HepG2 (cell line): ENCODE measurements at regions not wholly inside any gene's neighbourhood (a gene's known extent, or its start where the extent isn't known, plus 50 kb on each side); places are given as distances from the start of the nearest gene placed in this dataset.

Source experiments
- AHDC1 ChIP-seq: sonication (generic); formaldehyde crosslinking; IDR thresholded peaks from 2 replicates; pipeline ENCODE4 v1.5.1; 2020; ENCODE audit warnings: mild to moderate bottlenecking, missing genetic modification reagents, borderline replicate concordance
- CREB3 ChIP-seq: sonication (generic); formaldehyde crosslinking; IDR thresholded peaks from 2 replicates; pipeline ENCODE4 v1.5.0; 2020; ENCODE audit warnings: missing genetic modification reagents
- DPF2 ChIP-seq: sonication (generic); formaldehyde crosslinking; IDR thresholded peaks from 2 replicates; pipeline ENCODE4 v1.4.0; 2020; ENCODE audit warnings: mild to moderate bottlenecking, low read depth, missing genetic modification reagents, borderline replicate concordance
- HDAC6 ChIP-seq: fragments of 200-600 bp; sonication (generic); IDR thresholded peaks from 2 replicates; pipeline ENCODE4 v1.7.0; 2017; ENCODE audit warnings: mild to moderate bottlenecking, antibody characterized with exemption, low read length, low read depth
- HMG20A ChIP-seq: IDR thresholded peaks from 2 replicates; pipeline ENCODE4 v1.6.1; 2016; ENCODE audit warnings: borderline replicate concordance
- HNRNPK ChIP-seq: fragments of 200-400 bp; formaldehyde crosslinking; IDR thresholded peaks from 2 replicates; pipeline ENCODE4 v1.6.1; 2018; ENCODE audit warnings: low read length, low read depth, moderate library complexity, mild to moderate bottlenecking; ENCODE audit not compliant: poor library complexity, severe bottlenecking
- HNRNPUL1 ChIP-seq: fragments of 200-400 bp; formaldehyde crosslinking; IDR thresholded peaks from 2 replicates; pipeline ENCODE4 v1.6.1; 2017; ENCODE audit warnings: low read depth, mild to moderate bottlenecking, low read length, moderate library complexity
- NRL ChIP-seq: sonication (generic); formaldehyde crosslinking; IDR thresholded peaks from 2 replicates; pipeline ENCODE4 v1.5.0; 2020; ENCODE audit warnings: missing genetic modification reagents, mild to moderate bottlenecking, moderate library complexity, borderline replicate concordance
- RFX3 ChIP-seq: IDR thresholded peaks from 2 replicates; pipeline ENCODE4 v1.6.1; 2016; ENCODE audit warnings: missing biosample characterization, missing genetic modification reagents
- TBX3 ChIP-seq: fragments of 450-650 bp; IDR thresholded peaks from 2 replicates; pipeline ENCODE4 v1.6.1; 2017; ENCODE audit warnings: antibody characterized with exemption, mild to moderate bottlenecking, inconsistent platforms, borderline replicate concordance
- THRA ChIP-seq: sonication (generic); formaldehyde crosslinking; IDR thresholded peaks from 2 replicates; pipeline ENCODE4 v1.4.0; 2020; ENCODE audit warnings: missing genetic modification reagents, borderline replicate concordance
- ZNF446 ChIP-seq: sonication (generic); formaldehyde crosslinking; IDR thresholded peaks from 2 replicates; pipeline ENCODE4 v1.5.0; 2020; ENCODE audit warnings: mild to moderate bottlenecking, missing genetic modification reagents
- ZNF550 ChIP-seq: sonication (generic); formaldehyde crosslinking; IDR thresholded peaks from 2 replicates; pipeline ENCODE4 v1.4.0; 2020; ENCODE audit warnings: mild to moderate bottlenecking, missing genetic modification reagents, borderline replicate concordance
- ZNF557 ChIP-seq: sonication (generic); formaldehyde crosslinking; IDR thresholded peaks from 2 replicates; pipeline ENCODE4 v1.4.0; 2020; ENCODE audit warnings: missing genetic modification reagents
- ZNF616 ChIP-seq: sonication (generic); formaldehyde crosslinking; IDR thresholded peaks from 2 replicates; pipeline ENCODE4 v1.5.0; 2020; ENCODE audit warnings: low read depth, mild to moderate bottlenecking, missing genetic modification reagents
- TF ChIP-seq, protein P1 (sequence below): sonication (generic); formaldehyde crosslinking; IDR thresholded peaks from 2 replicates; pipeline ENCODE4 v1.4.0; 2020; ENCODE audit warnings: missing genetic modification reagents, borderline replicate concordance

DNA sequence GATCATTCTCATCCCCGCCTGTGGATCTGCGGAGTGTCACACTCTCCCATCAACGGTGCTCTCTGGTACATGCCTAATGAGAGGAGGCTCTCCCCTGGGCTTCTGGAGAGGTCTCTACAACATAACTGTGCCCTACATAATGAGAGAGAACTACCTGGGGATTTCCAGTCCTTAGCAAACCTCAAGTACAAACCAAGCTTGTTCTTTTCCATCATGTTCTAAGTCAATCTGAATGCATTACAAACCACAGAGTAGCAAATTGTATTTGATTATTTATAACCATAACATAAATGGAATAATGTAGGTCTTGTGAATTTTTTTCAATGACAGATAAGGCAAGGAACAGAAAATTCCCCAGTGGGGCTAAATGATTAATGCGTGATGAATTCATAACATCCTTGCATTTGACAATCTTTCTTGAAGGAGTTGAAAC lies 412.4 kb upstream of the NRP1 start (continued):
- TF ChIP-seq AHDC1 (CRISPR knock-in tag) = no peak
- TF ChIP-seq RFX3 = no peak
- no peak for TF ChIP-seq DPF2 (CRISPR knock-in tag)
- TF ChIP-seq HNRNPK = no peak
- no peak for TF ChIP-seq HMG20A (CRISPR knock-in tag)
- TF ChIP-seq ZNF557 (CRISPR knock-in tag) = no peak
- TF ChIP-seq HDAC6 = no peak
- TF ChIP-seq ZNF616 (CRISPR knock-in tag) = no peak
- TF ChIP-seq, protein P1, sequence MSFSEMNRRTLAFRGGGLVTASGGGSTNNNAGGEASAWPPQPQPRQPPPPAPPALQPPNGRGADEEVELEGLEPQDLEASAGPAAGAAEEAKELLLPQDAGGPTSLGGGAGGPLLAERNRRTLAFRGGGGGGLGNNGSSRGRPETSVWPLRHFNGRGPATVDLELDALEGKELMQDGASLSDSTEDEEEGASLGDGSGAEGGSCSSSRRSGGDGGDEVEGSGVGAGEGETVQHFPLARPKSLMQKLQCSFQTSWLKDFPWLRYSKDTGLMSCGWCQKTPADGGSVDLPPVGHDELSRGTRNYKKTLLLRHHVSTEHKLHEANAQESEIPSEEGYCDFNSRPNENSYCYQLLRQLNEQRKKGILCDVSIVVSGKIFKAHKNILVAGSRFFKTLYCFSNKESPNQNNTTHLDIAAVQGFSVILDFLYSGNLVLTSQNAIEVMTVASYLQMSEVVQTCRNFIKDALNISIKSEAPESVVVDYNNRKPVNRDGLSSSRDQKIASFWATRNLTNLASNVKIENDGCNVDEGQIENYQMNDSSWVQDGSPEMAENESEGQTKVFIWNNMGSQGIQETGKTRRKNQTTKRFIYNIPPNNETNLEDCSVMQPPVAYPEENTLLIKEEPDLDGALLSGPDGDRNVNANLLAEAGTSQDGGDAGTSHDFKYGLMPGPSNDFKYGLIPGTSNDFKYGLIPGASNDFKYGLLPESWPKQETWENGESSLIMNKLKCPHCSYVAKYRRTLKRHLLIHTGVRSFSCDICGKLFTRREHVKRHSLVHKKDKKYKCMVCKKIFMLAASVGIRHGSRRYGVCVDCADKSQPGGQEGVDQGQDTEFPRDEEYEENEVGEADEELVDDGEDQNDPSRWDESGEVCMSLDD (CRISPR knock-in tag) = no peak
- TF ChIP-seq TBX3 = no peak
- no peak for TF ChIP-seq CREB3
- TF ChIP-seq ZNF446 (CRISPR knock-in tag) = no peak
- TF ChIP-seq ZNF550 (CRISPR knock-in tag) = no peak
- no peak for TF ChIP-seq HNRNPUL1
- no peak for TF ChIP-seq THRA (CRISPR knock-in tag)
- TF ChIP-seq NRL (CRISPR knock-in tag) = no peak
